ENCODE measurements at regions not wholly inside any gene's neighbourhood (a gene's known extent, or its start where the extent isn't known, plus 50 kb on each side); places are given as distances from the start of the nearest gene placed in this dataset.

GRCh38 chr11:104624021-104624420, 274.2 kb downstream of the CASP12 start:
- intact Hi-C loops (cut with DNase I, micrococcal nuclease), result no loop called here
- Histone ChIP-seq H3K27me3 (ENCODE audit: control insufficient read depth in 1 of 2, insufficient read depth in 2 of 2, low read length in 2 of 2) (no peaks in the 10 kb centered on the region), H3K4me1 (ENCODE audit: insufficient read depth, low read length) (no peaks in the 10 kb centered on the region), H3K27ac (ENCODE audit: low read depth in 1 of 2, low read length in 2 of 2) (no peak overlapping the region), H3K36me3 (ENCODE audit: insufficient read depth, low read length) (no peaks in the 10 kb centered on the region), H3K4me3 (ENCODE audit: low read length) (no peak overlapping the region), H3K9me3 (ENCODE audit: control insufficient read depth in 1 of 2, insufficient read depth in 1 of 2, low read length in 2 of 2) (no peaks in the 10 kb centered on the region)
- TF ChIP-seq CTCF (IDR thresholded peaks at IDR 0.05), result no peak
- H3K9me3 Mint-ChIP-seq, result no peaks in the 10 kb centered on the region
- ATAC-seq (ENCODE audit: poor library complexity) (no peak), DNase-seq (no peak)
- no peaks in the 10 kb centered on the region for H3K27me3 Mint-ChIP-seq
- no peak overlapping the region for H3K4me3 Mint-ChIP-seq
- no peaks in the 10 kb centered on the region for H3K36me3 Mint-ChIP-seq (ENCODE audit: low read depth)
- H3K27ac Mint-ChIP-seq, result no peak overlapping the region
- no peaks in the 10 kb centered on the region for H3K4me1 Mint-ChIP-seq (ENCODE audit: low read depth)
- POLR2A ChIA-PET, result no interaction called here
- CTCF ChIA-PET, result interaction anchor here (2.7 kb wide), 1 partner anchor 15 kb away, joined by 9 read pairs; no protein-coding TSS in a partner anchor

- H3K36me3 ChIP-seq (ENCODE audit: insufficient read depth, low read length), result no peaks in the 10 kb centered on the region
- H3K4me1 ChIP-seq (ENCODE audit: insufficient read depth, low read length), result no peaks in the 10 kb centered on the region
- ChIA-PET CTCF (interaction anchor here (2.7 kb wide), 1 partner anchor 15 kb away, joined by 9 read pairs; no protein-coding TSS in a partner anchor), POLR2A (interaction anchor here (0.6 kb wide), 1 partner anchor 82 kb away, joined by 3 read pairs; no protein-coding TSS in a partner anchor)
- DNase-seq (no peak), ATAC-seq (ENCODE audit: poor library complexity) (no peak)
- Mint-ChIP-seq H3K36me3 (ENCODE audit: low read depth) (no peaks in the 10 kb centered on the region), H3K9me3 (no peaks in the 10 kb centered on the region), H3K4me3 (no peak overlapping the region), H3K4me1 (ENCODE audit: low read depth) (no peaks in the 10 kb centered on the region), H3K27me3 (no peaks in the 10 kb centered on the region), H3K27ac (no peak overlapping the region)
- no peak overlapping the region for H3K27ac ChIP-seq (ENCODE audit: low read depth in 1 of 2, low read length in 2 of 2)
- intact Hi-C loops (cut with DNase I, micrococcal nuclease), result no loop called here
- no peak for TF ChIP-seq CTCF (IDR thresholded peaks at IDR 0.05)
- H3K9me3 ChIP-seq (ENCODE audit: control insufficient read depth in 1 of 2, insufficient read depth in 1 of 2, low read length in 2 of 2), result no peaks in the 10 kb centered on the region
- no peak overlapping the region for H3K4me3 ChIP-seq (ENCODE audit: low read length)
- no peaks in the 10 kb centered on the region for H3K27me3 ChIP-seq (ENCODE audit: control insufficient read depth in 1 of 2, insufficient read depth in 2 of 2, low read length in 2 of 2)
These were observed 274.7 kb downstream of the CASP12 start for GRCh38 chr11:104623518-104623917.

DNA sequence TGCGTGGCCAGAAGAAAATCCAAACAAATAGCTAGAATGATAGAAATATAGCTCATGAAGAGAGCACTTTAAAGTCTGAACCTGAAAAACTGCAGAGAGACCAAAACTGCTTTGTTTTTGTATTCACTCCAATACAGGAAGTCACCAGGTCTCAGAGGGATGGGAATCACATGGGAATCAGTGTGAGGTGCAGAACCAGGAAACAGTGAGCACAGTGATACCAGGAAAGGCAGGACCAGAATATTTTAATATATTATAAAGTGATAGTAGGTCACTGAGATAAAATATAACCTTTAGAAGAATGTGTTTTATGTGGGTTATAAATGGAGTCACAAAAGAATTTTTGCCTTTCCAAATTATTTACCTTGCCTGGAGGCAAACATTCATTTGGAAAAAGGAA, 277.3 kb downstream of the CASP12 start:
- no peaks in the 10 kb centered on the region for H3K4me1 ChIP-seq (ENCODE audit: insufficient read depth, low read length)
- Mint-ChIP-seq H3K4me3 (no peak overlapping the region), H3K27me3 (no peaks in the 10 kb centered on the region), H3K36me3 (ENCODE audit: low read depth) (no peaks in the 10 kb centered on the region), H3K9me3 (peaks cover 3% of the 10 kb centered on the region), H3K27ac (no peak overlapping the region), H3K4me1 (ENCODE audit: low read depth) (no peaks in the 10 kb centered on the region)
- H3K27ac ChIP-seq (ENCODE audit: low read depth in 1 of 2, low read length in 2 of 2), result no peak overlapping the region
- DNase-seq (no peak), ATAC-seq (ENCODE audit: poor library complexity) (no peak)
- no peaks in the 10 kb centered on the region for H3K36me3 ChIP-seq (ENCODE audit: insufficient read depth, low read length)
- no peak for TF ChIP-seq CTCF (IDR thresholded peaks at IDR 0.05)
- ChIA-PET POLR2A (interaction anchor here (1.4 kb wide), 1 partner anchor 86 kb away, joined by 6 read pairs; no protein-coding TSS in a partner anchor), CTCF (no interaction called here)
- intact Hi-C loops (cut with DNase I, micrococcal nuclease), result no loop called here
- H3K4me3 ChIP-seq (ENCODE audit: low read length), result no peak overlapping the region
- H3K27me3 ChIP-seq (ENCODE audit: control insufficient read depth in 1 of 2, insufficient read depth in 2 of 2, low read length in 2 of 2), result no peaks in the 10 kb centered on the region
- no peaks in the 10 kb centered on the region for H3K9me3 ChIP-seq (ENCODE audit: control insufficient read depth in 1 of 2, insufficient read depth in 1 of 2, low read length in 2 of 2)

Measured in CD4-positive, alpha-beta T cell (primary cell).